OCI-LY1 (cell line): ENCODE measurements at regions not wholly inside any gene's neighbourhood (a gene's known extent, or its start where the extent isn't known, plus 50 kb on each side); places are given as distances from the start of the nearest gene placed in this dataset.

ENCODE experiments used
- CTCF ChIP-seq: fragments of 200-600 bp; sonication (generic), shearing (Covaris generic); IDR thresholded peaks from 2 replicates; pipeline ENCODE4 v1.5.1; 2017; ENCODE audit warnings: mild to moderate bottlenecking, antibody characterized with exemption, low read length, moderate library complexity, mixed read lengths
- EZH2 ChIP-seq: fragments of 200-600 bp; sonication (generic), shearing (Covaris generic); IDR thresholded peaks from 2 replicates; pipeline ENCODE4 v1.8.0; 2017; ENCODE audit warnings: borderline replicate concordance, mixed run types, mild to moderate bottlenecking, antibody characterized with exemption, low read length, moderate library complexity, mixed read lengths

GRCh38 chr2:121895723-121896571, 140.5 kb downstream of the TSN start:
- no peak for TF ChIP-seq CTCF
- TF ChIP-seq EZH2: no peak
